Fibroblast of the aortic adventitia (primary cell): ENCODE measurements at regions not wholly inside any gene's neighbourhood (a gene's known extent, or its start where the extent isn't known, plus 50 kb on each side); places are given as distances from the start of the nearest gene placed in this dataset.
A peak's percentile ranks its signal among the peaks of the same experiment; 100 is the strongest.

Source experiments
- DNase-seq: peaks from one replicate; pipeline ENCODE4 v3.0.0-alpha.2; 2010; ENCODE audit warnings: low read depth
- H3K4me3 ChIP-seq: 2 replicates; pipeline ENCODE4 v1.5.1; 2011; ENCODE audit warnings: low read depth, mild to moderate bottlenecking, control low read depth, low read length, moderate library complexity
- TF ChIP-seq, protein P1 (sequence below): IDR thresholded peaks from 2 replicates; pipeline ENCODE4 v1.5.1; 2011; ENCODE audit warnings: mild to moderate bottlenecking, low read length, control low read depth, inconsistent platforms; ENCODE audit not compliant: insufficient read depth

DNA sequence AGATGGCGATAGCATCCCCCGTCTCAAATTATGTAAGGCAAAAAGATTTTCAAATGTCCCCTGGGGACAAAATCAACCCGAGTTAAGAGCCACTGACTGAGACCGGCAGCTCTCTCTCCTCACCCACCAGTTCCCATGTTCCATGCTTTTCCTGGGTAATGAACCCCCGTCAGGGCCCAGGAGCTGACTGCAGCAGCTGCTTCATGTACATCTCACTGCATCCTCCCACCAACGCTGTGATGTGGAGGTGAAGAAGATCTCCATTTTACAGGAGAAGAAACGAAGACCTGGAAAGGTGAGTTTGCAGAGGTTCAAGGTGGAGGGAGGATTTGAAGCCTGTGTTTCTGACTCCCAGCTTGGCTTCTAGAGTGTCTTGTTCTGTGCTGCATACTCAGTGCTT, 481.1 kb downstream of the MIAT start:
- no peak overlapping the region for H3K4me3 ChIP-seq
- TF ChIP-seq, protein P1, sequence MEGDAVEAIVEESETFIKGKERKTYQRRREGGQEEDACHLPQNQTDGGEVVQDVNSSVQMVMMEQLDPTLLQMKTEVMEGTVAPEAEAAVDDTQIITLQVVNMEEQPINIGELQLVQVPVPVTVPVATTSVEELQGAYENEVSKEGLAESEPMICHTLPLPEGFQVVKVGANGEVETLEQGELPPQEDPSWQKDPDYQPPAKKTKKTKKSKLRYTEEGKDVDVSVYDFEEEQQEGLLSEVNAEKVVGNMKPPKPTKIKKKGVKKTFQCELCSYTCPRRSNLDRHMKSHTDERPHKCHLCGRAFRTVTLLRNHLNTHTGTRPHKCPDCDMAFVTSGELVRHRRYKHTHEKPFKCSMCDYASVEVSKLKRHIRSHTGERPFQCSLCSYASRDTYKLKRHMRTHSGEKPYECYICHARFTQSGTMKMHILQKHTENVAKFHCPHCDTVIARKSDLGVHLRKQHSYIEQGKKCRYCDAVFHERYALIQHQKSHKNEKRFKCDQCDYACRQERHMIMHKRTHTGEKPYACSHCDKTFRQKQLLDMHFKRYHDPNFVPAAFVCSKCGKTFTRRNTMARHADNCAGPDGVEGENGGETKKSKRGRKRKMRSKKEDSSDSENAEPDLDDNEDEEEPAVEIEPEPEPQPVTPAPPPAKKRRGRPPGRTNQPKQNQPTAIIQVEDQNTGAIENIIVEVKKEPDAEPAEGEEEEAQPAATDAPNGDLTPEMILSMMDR: no peak
- no peak for DNase-seq

DNA sequence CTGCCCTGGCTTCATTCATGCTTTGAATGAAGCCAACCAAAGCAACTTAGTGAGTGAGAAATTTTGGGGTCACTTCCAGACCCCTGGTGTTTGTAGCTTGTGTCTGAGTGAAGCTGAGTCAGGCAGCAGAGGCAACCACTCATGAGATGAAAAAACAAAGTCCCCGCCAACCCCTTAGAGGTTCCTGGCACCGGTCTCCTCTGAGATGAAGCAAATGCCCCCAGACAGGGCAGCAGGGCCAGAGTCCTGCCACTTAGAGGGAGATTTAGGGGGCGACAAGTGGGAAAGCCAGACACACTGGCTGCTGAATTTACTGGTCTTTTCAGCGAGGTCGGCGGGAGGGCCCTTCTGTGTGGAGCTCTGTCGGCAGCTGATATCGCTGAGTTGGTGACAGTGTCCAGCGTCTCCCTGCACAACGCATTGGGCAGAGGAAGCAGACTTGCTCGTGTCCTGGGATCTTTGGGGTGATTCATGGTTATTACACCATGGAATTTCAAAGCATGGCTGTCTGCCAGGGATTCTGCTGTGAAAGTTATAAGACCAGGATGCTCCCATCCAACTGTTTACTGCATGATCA, 482.6 kb downstream of the MIAT start:
- no peak overlapping the region for H3K4me3 ChIP-seq
- TF ChIP-seq, protein P1: no peak

DNA sequence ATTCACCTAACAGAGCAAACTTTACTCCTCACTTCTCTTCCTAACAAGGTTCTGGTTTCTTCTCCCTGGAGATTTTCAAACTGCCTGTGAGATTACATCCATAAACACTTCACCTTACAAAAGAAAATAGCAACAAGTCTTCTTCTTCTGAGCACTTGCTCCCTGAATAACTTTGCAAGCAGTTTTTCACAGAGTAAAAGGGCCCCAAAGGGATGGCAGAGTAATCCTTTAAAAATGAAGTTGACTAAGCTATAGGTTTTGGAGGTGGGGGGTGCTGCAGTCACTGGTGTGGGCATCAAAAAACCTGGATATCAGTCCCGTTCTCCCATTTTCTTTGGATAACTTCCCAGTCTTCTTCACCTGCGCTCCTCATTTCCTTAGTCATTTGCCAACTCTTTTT, 484.9 kb downstream of the MIAT start:
- DNase-seq: no peak
- H3K4me3 ChIP-seq: no peak overlapping the region

More for the DNA sequence above, 482.6 kb downstream of the MIAT start:
- DNase-seq: peak; percentile 84

DNA sequence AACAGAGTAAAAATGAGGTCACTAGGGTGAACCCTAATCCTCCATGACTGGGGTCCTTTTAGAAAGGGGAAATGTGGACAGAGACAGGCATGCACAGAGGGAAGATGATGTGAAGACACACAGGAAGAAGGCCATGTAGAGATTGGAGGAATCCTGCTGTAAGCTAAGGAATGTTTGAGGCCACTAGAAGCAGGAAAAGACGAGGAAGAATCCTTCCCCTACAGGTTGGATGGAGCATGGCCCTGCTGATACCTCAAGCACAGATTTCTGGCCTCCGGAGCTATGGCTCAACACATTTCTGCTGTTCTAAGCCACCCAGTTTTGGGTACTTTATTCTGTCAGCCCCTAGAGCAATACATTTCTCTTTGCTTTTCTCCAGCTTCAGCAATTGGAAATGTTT, 486.9 kb downstream of the MIAT start:
- TF ChIP-seq, protein P1: peak; percentile 19
- no peak overlapping the region for H3K4me3 ChIP-seq
- DNase-seq: no peak

More for the DNA sequence above, 484.9 kb downstream of the MIAT start:
- TF ChIP-seq, protein P1: no peak

DNA sequence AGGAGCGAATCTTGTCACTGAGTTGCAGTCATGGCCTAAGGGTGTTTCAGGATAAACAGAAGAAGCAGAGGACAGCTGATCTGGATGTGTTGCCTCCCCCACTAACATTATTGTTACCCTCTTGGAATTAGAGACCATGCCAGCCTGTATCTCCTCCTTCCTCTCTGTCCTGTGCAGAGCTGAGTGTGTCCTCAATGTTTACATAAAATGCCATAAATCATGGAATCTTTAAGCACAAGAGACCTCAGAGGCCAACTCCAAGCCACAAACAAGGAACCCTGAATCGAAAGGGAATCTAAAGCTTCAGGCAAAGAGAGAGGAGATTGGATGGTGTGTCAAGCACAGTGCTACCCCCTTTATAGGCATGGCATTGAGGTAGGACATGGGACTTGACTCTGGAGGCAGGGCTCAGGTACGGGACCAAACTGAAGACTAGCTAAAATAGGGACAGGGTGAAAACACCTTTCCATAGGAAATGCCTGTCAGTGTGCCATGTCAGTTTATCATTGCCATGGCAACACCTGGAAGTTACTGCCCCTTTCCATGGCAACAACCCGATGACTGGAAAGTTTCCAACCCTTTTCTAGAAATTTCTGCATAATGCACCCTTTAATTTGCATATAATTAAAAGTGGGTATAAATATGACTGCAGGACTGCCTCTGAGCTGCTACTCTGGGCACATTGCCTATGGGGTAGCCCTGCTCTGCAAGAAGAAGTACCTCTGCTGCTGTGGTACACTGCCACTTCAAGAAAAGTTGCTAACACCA, 489.7 kb downstream of the MIAT start:
- TF ChIP-seq, protein P1: no peak
- H3K4me3 ChIP-seq: no peak overlapping the region
- no peak for DNase-seq

DNA sequence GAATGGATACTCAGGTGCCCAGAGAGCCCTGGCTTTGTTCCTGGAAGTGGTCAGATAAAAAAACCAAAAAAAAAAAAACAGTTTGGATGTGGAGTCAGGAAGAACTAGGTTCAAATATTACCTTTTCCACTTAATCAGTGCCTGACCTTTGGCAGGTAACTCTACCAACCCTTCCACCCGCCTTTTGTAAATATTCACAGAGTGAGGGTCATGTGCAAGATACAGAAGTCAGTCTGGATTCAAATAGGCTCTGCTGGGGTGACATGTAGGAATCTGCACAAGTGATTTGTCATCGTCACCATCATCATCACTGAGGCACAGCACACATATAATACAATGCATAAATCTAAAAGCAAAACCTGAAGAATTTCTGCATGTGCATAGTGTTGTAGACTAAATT, 490.7 kb downstream of the MIAT start:
- no peak overlapping the region for H3K4me3 ChIP-seq
- TF ChIP-seq, protein P1: no peak
- DNase-seq: no peak
